GM19043 (cell line): ENCODE measurements at regions not wholly inside any gene's neighbourhood (a gene's known extent, or its start where the extent isn't known, plus 50 kb on each side); places are given as distances from the start of the nearest gene placed in this dataset.
"Not testable (repeated sequence)": the region's sequence is repeated elsewhere in the genome, so short reads cannot be mapped to it uniquely, and the experiment has no call there.

Experiments used
- ATAC-seq: cut with Tn5 transposase; IDR thresholded peaks from one replicate; pipeline ENCODE4 v1.9.1; 2021; ENCODE audit warnings: low read depth; ENCODE audit not compliant: unreplicated experiment

GRCh38 chr20:40887105-40887504 is 141.5 kb upstream of the TOP1 start:
- ATAC-seq = no peak

DNA sequence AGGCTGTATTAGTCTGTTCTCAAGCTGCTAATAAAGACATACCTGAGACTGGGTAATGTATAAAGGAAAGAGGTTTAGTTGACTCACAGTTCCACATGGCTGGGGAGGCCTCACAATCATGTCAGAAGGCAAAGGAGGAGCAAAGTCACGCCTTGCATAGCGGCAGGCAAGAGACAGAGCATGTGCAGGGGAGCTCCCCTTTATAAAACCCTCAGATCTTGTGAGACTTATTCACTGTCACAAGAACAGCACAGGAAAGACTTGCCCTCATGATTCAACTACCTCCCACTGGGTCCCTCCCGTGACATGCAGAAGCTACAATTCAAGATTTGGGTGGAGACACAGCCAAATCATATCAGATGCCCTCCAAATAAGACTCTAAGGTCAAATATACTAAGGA is 139.4 kb upstream of the TOP1 start:
- ATAC-seq = not testable (repeated sequence)

- no peak for ATAC-seq
Measured at GRCh38 chr20:40890181-40890580, 138.4 kb upstream of the TOP1 start.

DNA sequence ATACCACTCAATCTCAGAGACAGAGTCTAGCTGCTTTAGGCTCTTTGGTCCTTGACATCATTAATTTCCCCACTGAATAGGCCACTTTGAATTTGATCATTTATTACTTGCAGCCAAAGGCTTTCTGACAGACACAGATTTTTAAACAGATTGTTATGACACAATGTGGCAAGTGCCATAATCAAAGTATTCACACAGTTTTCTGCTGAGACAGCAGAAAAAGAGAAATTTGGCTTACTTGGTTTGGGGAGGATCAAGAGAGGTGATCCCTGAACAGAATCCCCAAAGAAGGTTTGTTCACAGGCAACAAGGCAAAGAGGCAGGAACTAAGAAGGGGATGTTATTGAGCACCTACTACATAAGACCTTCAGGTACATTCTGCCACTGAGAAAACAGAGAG is 138.0 kb upstream of the TOP1 start:
- no peak for ATAC-seq

- no peak for ATAC-seq
Measured at GRCh38 chr20:40891351-40891750, 137.3 kb upstream of the TOP1 start.

DNA sequence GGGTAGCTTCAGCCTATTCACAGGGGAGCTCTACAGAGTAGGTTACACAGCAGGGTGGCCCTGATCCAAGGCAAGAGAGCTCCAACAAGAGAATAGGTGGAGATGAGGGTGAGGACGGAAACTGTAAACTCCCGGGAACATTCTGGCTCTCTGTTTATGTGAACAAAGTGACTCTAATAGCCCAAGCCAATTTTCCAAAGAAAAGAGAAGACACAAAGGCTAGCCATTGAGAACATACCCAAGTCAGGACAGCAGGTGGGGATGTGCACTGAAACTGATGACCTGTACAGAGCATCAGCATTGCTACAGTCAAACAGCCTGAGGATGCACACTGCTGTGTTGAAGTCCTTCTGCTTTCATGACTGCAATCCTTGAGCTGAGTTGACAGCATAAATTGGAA is 136.0 kb upstream of the TOP1 start:
- ATAC-seq = no peak

DNA sequence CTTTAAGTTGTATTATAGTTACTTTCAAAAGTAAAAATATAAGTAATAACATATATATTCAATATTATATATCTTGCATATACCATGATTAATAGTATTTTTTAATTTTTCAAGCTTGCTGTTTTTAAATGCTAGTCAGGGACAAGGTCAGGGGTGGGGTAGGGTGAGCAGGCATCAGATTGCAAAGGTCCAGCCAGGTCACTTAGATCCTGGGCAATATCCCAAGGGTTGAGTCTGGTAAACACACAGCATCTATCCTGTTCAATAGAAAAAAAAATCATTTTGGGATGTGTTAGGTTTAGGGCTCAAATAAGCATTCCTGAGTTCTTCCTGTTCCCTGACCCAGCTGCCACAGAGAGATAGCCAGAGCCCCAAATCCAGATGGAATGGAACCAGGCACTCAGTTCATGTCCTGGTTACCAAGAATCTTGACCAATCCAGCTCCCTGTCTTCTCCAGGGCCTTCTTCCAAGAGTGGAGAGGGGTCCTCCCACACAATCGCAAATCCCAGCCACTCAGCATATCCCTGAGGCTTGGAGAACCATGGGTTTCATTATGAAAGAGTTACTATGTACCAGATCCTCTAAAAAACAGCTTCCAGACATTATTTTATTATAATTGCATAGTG is 134.9 kb upstream of the TOP1 start:
- no peak for ATAC-seq

- ATAC-seq = no peak
Measured at GRCh38 chr20:40894237-40894630, 134.4 kb upstream of the TOP1 start.

GRCh38 chr20:40895182-40895581 is 133.4 kb upstream of the TOP1 start:
- ATAC-seq = no peak

GRCh38 chr20:40896814-40897700 is 131.6 kb upstream of the TOP1 start:
- ATAC-seq = no peak

DNA sequence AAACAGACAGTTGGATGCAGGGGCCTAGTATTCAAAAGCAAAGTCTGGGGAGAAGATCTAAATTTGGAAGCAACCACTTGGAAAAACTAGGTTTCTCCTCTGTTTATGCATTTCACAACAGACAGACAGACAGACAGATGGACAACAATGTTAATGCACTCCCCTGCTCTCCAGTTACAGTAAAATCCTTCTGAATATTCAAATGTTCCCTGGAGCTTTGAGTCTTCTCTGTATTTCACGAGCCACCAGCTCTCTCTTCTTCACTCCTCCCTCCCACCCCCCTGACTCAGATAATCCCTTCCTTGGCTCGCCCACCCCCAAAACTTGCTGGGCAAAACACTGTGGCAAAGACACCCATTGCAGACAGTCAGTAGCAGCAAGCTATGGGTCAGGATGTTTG is 129.3 kb upstream of the TOP1 start:
- no peak for ATAC-seq

- ATAC-seq = no peak
Measured at GRCh38 chr20:40900666-40901215, 127.9 kb upstream of the TOP1 start.

- ATAC-seq = no peak
Measured at GRCh38 chr20:40902661-40903060, 126.0 kb upstream of the TOP1 start.

GRCh38 chr20:40908309-40908708 is 120.3 kb upstream of the TOP1 start:
- no peak for ATAC-seq

- not testable (repeated sequence) for ATAC-seq
Measured at GRCh38 chr20:40909489-40909888, 119.1 kb upstream of the TOP1 start.

- ATAC-seq = not testable (repeated sequence)
Measured at GRCh38 chr20:40910436-40910835, 118.2 kb upstream of the TOP1 start.

DNA sequence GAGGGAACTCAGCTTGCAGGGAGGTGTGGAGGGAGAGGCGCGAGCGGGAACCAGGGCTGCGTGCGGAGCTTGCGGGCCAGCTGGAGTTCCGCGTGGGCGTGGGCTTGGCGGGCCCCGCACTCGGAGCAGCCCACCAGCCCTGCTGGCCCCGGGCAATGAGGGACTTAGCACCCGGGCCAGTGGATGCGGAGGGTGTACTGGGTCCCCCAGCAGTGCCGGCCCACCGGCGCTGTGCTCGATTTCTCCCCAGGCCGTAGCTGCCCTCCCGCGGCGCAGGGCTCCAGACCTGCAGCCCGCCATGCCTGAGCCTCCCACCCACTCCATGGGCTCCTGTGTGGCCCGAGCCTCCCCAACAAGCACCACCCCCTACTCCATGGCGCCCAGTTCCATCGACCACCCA is 117.5 kb upstream of the TOP1 start:
- not testable (repeated sequence) for ATAC-seq

- no peak for ATAC-seq
Measured at GRCh38 chr20:40913224-40914185, 115.1 kb upstream of the TOP1 start.

DNA sequence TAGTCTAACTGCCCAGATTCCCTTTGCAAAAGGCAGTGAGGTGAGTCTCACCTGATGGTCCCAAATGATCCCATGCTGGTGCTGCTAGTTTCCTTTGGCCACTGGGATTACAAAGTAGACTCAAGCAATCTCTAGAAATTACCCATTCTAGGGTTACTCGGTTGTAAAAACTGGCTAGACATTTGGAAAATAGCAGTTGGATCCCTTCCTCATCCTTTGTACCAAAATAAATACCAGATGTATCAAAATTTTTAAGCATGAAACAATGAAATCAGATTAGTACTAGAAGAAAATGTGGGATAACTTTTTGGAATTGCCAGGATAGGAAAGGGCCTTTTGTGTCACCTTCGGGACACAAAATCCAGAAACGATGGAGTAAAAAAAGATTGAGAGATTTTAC is 112.9 kb upstream of the TOP1 start:
- ATAC-seq = no peak

- ATAC-seq = no peak
Measured at GRCh38 chr20:40916276-40916675, 112.3 kb upstream of the TOP1 start.

GRCh38 chr20:40920291-40920690 is 108.3 kb upstream of the TOP1 start:
- ATAC-seq = no peak
